Lower leg skin (tissue), 3 donors: ENCODE measurements at regions not wholly inside any gene's neighbourhood (a gene's known extent, or its start where the extent isn't known, plus 50 kb on each side); places are given as distances from the start of the nearest gene placed in this dataset.

Source experiments
- POLR2A ChIP-seq, 2 donors: fragments of 450-650 bp; IDR thresholded peaks; one replicate each; pipeline ENCODE4 v1.6.1; 2016 to 2017; ENCODE audit warnings: antibody characterized with exemption in 2 of 2, mild to moderate bottlenecking in 1 of 2, moderate library complexity in 1 of 2
- TF ChIP-seq, protein P1 (sequence below), 3 donors: fragments of 450-650 bp; IDR thresholded peaks; one replicate each; pipeline ENCODE4 v1.5.1; 2016; ENCODE audit warnings: antibody characterized with exemption in 3 of 3, mild to moderate bottlenecking in 3 of 3, moderate library complexity in 2 of 3

DNA sequence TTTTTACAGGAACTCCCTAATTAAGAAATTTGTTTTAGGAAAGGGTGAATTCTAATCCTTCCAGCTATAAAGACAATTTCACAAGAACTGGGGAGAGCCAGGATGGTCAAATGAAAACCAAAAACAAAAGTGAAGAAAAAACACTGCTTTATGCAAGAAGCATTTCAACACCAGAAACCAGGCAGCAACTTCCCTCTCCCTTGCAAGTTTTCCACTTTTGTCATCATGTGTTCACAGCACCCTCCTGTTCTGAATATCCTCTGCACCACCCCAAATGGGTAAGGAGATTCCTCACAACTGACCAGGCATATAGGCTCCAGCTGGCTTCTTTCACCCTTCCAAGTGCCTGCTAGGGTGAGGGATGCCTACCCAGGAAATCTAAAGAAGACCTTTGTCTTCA lies 328.1 kb downstream of the TBC1D4 start:
- TF ChIP-seq, protein P1, sequence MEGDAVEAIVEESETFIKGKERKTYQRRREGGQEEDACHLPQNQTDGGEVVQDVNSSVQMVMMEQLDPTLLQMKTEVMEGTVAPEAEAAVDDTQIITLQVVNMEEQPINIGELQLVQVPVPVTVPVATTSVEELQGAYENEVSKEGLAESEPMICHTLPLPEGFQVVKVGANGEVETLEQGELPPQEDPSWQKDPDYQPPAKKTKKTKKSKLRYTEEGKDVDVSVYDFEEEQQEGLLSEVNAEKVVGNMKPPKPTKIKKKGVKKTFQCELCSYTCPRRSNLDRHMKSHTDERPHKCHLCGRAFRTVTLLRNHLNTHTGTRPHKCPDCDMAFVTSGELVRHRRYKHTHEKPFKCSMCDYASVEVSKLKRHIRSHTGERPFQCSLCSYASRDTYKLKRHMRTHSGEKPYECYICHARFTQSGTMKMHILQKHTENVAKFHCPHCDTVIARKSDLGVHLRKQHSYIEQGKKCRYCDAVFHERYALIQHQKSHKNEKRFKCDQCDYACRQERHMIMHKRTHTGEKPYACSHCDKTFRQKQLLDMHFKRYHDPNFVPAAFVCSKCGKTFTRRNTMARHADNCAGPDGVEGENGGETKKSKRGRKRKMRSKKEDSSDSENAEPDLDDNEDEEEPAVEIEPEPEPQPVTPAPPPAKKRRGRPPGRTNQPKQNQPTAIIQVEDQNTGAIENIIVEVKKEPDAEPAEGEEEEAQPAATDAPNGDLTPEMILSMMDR (IDR thresholded peaks at IDR 0.05), result no peak
- TF ChIP-seq POLR2A (IDR thresholded peaks at IDR 0.05), result no peak
